ENCODE measurements at regions not wholly inside any gene's neighbourhood (a gene's known extent, or its start where the extent isn't known, plus 50 kb on each side); places are given as distances from the start of the nearest gene placed in this dataset.

DNA sequence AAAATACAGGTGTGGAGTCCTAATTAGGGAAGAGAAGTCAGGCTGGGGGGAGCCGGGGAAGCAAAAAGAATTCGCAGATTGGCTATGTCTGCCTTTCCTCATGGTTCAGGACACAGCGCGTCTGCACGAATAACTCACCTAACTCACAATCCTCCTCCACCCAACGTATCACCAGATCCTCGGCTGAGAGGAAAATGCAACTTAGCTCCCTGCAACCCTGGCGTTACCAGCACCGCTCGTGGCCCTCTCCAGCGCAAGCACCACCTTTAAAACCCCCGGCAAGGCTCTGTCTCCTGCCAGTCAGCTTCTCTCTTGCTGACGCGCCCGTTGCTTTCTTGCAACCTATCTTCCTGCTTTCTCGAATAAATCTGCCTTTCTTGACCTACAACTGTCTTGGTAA is 49.8 kb upstream of the METRNL start:
- no peak for ATAC-seq (replicated peaks)
- DNase-seq = no peak
- peaks cover 10 to 17% of the 10 kb centered on the region in 2 donors for H3K4me1 Mint-ChIP-seq (ENCODE audit: low read depth in 2 of 2)
- H3K27me3 Mint-ChIP-seq = no peaks in the 10 kb centered on the region
- H3K27ac Mint-ChIP-seq = no peak overlapping the region
- H3K4me3 Mint-ChIP-seq = no peak overlapping the region
- H3K9me3 Mint-ChIP-seq = no peaks in the 10 kb centered on the region
- peaks cover 11% of the 10 kb centered on the region for H3K36me3 Mint-ChIP-seq (ENCODE audit: insufficient read depth)
